ENCODE measurements at regions not wholly inside any gene's neighbourhood (a gene's known extent, or its start where the extent isn't known, plus 50 kb on each side); places are given as distances from the start of the nearest gene placed in this dataset.

GRCh38 chr7:82602066-82602465 is 158.5 kb upstream of the CACNA2D1 start:
- TF ChIP-seq CTCF (IDR thresholded peaks at IDR 0.05) = no peak
- H3K4me2 ChIP-seq (replicated peaks; ENCODE audit: extremely low read depth, low read length, poor library complexity, severe bottlenecking) = no peak overlapping the region
- DNase-seq = no peak
- Mint-ChIP-seq H3K9me3 (no peaks in the 10 kb centered on the region), H3K27me3 (ENCODE audit: low read depth in 3 of 3) (peaks cover 1 to 3% (median 2%) of the 10 kb centered on the region in 3 donors), H3K4me3 (no peak overlapping the region), H3K27ac (peak overlapping the region in 1 of 7 donors; percentile 0), H3K36me3 (no peaks in the 10 kb centered on the region), H3K4me1 (peaks cover 7% of the 10 kb centered on the region)
- H3K4me1 ChIP-seq (ENCODE audit: control insufficient read depth in 1 of 2, insufficient read depth in 2 of 2, low read length in 2 of 2) = peaks cover 0 to 2% of the 10 kb centered on the region in 2 donors
- H3K27ac ChIP-seq (ENCODE audit: low read depth in 1 of 2, low read length in 2 of 2) = no peak overlapping the region
- no peaks in the 10 kb centered on the region for H3K79me2 ChIP-seq (ENCODE audit: insufficient read depth, low read length)
- WGBS (ENCODE audit: insufficient coverage) = 86% methylated on average over 4 of the region's 7 CpGs
- H3K27me3 ChIP-seq (ENCODE audit: control insufficient read depth in 2 of 2, insufficient read depth in 2 of 2, low read length in 2 of 2) = no peaks in the 10 kb centered on the region
- intact Hi-C loops (cut with micrococcal nuclease) = loop anchor here (10.0 kb wide), 1 partner anchor 557 kb away; no protein-coding TSS in a partner anchor
- no peak overlapping the region for H3K4me3 ChIP-seq (replicated peaks in 1 of 3; ENCODE audit: low read depth in 2 of 3, low read length in 3 of 3)
- H3K9me3 ChIP-seq (replicated peaks in 1 of 2; ENCODE audit: control insufficient read depth in 1 of 2, insufficient read depth in 1 of 2, low read length in 2 of 2) = no peaks in the 10 kb centered on the region
- no peak overlapping the region for H2AFZ ChIP-seq (ENCODE audit: insufficient read depth, low read depth, low read length, poor library complexity, severe bottlenecking)
- no peaks in the 10 kb centered on the region for H3K36me3 ChIP-seq (replicated peaks in 1 of 2; ENCODE audit: control insufficient read depth in 1 of 2, insufficient read depth in 2 of 2, low read length in 2 of 2)
- no peaks in the 10 kb centered on the region for H4K20me1 ChIP-seq (ENCODE audit: insufficient read depth, low read length)
- H3K9ac ChIP-seq (ENCODE audit: insufficient read depth, low read length, poor library complexity, severe bottlenecking) = no peak overlapping the region

- no peak overlapping the region for H3K4me3 ChIP-seq (replicated peaks in 1 of 3; ENCODE audit: low read depth in 2 of 3, low read length in 3 of 3)
- intact Hi-C loops (cut with micrococcal nuclease) = loop anchor here (10.0 kb wide), 1 partner anchor 556 kb away; no protein-coding TSS in a partner anchor
- peaks cover 14% of the 10 kb centered on the region for H3K4me1 Mint-ChIP-seq
- TF ChIP-seq CTCF (IDR thresholded peaks at IDR 0.05) = no peak
- H3K27me3 Mint-ChIP-seq (ENCODE audit: low read depth in 3 of 3) = peaks cover 0 to 2% (median 0%) of the 10 kb centered on the region in 3 donors
- no CpG with 5 or more reads among the region's 3 CpGs for WGBS (ENCODE audit: insufficient coverage)
- no peaks in the 10 kb centered on the region for H3K9me3 ChIP-seq (replicated peaks in 1 of 2; ENCODE audit: control insufficient read depth in 1 of 2, insufficient read depth in 1 of 2, low read length in 2 of 2)
- H3K9ac ChIP-seq (ENCODE audit: insufficient read depth, low read length, poor library complexity, severe bottlenecking) = no peak overlapping the region
- H3K4me2 ChIP-seq (replicated peaks; ENCODE audit: extremely low read depth, low read length, poor library complexity, severe bottlenecking) = no peak overlapping the region
- H3K9me3 Mint-ChIP-seq = no peaks in the 10 kb centered on the region
- no peaks in the 10 kb centered on the region for H4K20me1 ChIP-seq (ENCODE audit: insufficient read depth, low read length)
- H3K36me3 ChIP-seq (replicated peaks in 1 of 2; ENCODE audit: control insufficient read depth in 1 of 2, insufficient read depth in 2 of 2, low read length in 2 of 2) = no peaks in the 10 kb centered on the region
- peaks cover 7 to 9% of the 10 kb centered on the region in 2 donors for H3K4me1 ChIP-seq (ENCODE audit: control insufficient read depth in 1 of 2, insufficient read depth in 2 of 2, low read length in 2 of 2)
- H3K4me3 Mint-ChIP-seq = no peak overlapping the region
- no peak overlapping the region for H3K27ac ChIP-seq (ENCODE audit: low read depth in 1 of 2, low read length in 2 of 2)
- DNase-seq = no peak
- no peak overlapping the region for H3K27ac Mint-ChIP-seq
- H2AFZ ChIP-seq (ENCODE audit: insufficient read depth, low read depth, low read length, poor library complexity, severe bottlenecking) = no peak overlapping the region
- H3K27me3 ChIP-seq (ENCODE audit: control insufficient read depth in 2 of 2, insufficient read depth in 2 of 2, low read length in 2 of 2) = no peaks in the 10 kb centered on the region
- no peaks in the 10 kb centered on the region for H3K79me2 ChIP-seq (ENCODE audit: insufficient read depth, low read length)
- H3K36me3 Mint-ChIP-seq = no peaks in the 10 kb centered on the region
Observed at GRCh38 chr7:82600531-82600930, 157.0 kb upstream of the CACNA2D1 start.
